ENCODE measurements at regions not wholly inside any gene's neighbourhood (a gene's known extent, or its start where the extent isn't known, plus 50 kb on each side); places are given as distances from the start of the nearest gene placed in this dataset.

DNA sequence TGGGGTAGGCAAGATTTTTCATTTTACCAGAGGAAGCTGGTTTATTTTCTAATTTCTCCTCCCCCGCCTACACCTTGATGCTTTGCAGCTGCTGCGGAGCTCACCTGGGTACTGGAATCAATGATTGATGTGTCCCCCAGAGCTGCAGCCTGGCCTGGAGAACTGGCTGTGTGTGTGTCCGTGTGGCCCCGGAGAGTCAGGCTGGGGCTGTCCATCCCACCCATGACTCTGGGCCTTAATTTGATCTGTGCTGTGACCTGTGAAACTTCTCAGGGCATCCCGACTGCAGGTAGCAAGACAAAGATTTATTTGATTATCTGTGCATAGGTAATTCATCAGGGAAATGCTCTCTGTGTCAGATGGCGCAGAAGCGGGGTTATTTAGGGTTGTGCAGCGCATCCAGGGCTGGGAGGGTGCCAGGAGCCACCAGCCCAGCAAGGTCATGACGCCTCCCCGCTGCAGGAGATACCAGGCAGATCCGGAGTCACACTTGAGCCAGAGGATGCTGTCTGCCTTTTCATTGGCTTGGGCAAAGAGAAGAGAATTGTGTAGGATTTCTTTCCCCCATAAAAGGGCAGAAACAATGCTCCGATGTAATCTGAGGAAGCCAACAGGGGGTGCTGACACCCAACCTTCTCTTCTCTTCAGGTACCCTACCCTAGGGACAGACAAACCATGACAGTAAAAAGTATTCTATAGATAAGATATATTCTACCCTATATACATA lies 346.6 kb downstream of the TSHZ3 start:
- TF ChIP-seq, protein P1, sequence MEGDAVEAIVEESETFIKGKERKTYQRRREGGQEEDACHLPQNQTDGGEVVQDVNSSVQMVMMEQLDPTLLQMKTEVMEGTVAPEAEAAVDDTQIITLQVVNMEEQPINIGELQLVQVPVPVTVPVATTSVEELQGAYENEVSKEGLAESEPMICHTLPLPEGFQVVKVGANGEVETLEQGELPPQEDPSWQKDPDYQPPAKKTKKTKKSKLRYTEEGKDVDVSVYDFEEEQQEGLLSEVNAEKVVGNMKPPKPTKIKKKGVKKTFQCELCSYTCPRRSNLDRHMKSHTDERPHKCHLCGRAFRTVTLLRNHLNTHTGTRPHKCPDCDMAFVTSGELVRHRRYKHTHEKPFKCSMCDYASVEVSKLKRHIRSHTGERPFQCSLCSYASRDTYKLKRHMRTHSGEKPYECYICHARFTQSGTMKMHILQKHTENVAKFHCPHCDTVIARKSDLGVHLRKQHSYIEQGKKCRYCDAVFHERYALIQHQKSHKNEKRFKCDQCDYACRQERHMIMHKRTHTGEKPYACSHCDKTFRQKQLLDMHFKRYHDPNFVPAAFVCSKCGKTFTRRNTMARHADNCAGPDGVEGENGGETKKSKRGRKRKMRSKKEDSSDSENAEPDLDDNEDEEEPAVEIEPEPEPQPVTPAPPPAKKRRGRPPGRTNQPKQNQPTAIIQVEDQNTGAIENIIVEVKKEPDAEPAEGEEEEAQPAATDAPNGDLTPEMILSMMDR (IDR thresholded peaks at IDR 0.05) = 0 out of 2 replicates have a peak, but pooled peaks have one; percentile 14
- TF ChIP-seq POLR2AphosphoS5 (IDR thresholded peaks at IDR 0.05; ENCODE audit: low read depth, low read length) = no peak
- TF ChIP-seq, protein P2, sequence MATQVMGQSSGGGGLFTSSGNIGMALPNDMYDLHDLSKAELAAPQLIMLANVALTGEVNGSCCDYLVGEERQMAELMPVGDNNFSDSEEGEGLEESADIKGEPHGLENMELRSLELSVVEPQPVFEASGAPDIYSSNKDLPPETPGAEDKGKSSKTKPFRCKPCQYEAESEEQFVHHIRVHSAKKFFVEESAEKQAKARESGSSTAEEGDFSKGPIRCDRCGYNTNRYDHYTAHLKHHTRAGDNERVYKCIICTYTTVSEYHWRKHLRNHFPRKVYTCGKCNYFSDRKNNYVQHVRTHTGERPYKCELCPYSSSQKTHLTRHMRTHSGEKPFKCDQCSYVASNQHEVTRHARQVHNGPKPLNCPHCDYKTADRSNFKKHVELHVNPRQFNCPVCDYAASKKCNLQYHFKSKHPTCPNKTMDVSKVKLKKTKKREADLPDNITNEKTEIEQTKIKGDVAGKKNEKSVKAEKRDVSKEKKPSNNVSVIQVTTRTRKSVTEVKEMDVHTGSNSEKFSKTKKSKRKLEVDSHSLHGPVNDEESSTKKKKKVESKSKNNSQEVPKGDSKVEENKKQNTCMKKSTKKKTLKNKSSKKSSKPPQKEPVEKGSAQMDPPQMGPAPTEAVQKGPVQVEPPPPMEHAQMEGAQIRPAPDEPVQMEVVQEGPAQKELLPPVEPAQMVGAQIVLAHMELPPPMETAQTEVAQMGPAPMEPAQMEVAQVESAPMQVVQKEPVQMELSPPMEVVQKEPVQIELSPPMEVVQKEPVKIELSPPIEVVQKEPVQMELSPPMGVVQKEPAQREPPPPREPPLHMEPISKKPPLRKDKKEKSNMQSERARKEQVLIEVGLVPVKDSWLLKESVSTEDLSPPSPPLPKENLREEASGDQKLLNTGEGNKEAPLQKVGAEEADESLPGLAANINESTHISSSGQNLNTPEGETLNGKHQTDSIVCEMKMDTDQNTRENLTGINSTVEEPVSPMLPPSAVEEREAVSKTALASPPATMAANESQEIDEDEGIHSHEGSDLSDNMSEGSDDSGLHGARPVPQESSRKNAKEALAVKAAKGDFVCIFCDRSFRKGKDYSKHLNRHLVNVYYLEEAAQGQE (IDR thresholded peaks at IDR 0.05; ENCODE audit: insufficient read depth in 1 of 2, low read depth in 2 of 2, low read length in 1 of 2) = no peak

All from Panc1 (cell line).